A172 (cell line): ENCODE measurements at regions not wholly inside any gene's neighbourhood (a gene's known extent, or its start where the extent isn't known, plus 50 kb on each side); places are given as distances from the start of the nearest gene placed in this dataset.

Experiments used
- DNase-seq: peaks from one replicate; pipeline ENCODE4 v3.0.0-alpha.2; 2015; ENCODE audit warnings: low spot score

GRCh38 chr5:166581826-166582225, 1709.6 kb upstream of the WWC1 start:
- peak; percentile 74 for DNase-seq

DNA sequence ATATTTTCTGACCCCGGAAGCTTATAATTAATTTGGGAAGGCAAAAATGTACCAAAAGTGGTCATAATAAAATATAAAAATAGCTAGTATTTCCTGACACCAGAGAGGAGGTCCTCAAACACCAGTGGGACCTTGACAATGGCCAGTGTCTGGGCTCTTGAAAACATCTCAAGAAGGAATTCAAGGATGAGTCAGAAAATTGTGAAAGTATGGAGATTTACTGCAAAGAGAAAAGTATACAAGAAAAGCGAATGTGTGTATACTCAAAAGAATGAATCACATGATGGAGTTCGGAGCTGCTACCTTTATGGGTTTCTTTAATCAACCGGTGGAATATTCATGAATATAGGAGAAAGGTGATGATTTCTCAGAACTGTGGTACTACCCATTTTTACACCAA, 1709.0 kb upstream of the WWC1 start:
- DNase-seq: peak; percentile 21

GRCh38 chr5:166594567-166594966, 1696.9 kb upstream of the WWC1 start:
- no peak for DNase-seq

GRCh38 chr5:166595274-166595951, 1696.0 kb upstream of the WWC1 start:
- no peak for DNase-seq

DNA sequence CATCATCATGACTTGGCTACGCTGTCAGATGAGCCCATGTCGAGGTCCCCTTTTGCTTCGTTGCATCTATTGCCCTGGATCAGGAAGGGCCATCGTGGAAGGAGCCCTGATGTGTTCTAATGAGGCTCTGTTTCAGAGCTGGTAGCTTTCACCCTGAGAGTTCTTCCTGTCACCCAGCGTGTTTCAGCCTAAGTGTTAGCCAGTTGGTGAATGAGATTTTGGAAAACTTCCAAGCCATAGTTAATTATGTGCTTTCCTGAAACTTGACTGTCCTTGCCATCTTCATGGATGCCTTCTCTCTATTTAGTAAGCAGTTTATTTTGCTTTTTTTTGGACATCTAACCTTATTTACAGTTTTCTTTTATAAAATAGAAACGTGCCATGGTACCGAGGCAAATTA, 1695.4 kb upstream of the WWC1 start:
- no peak for DNase-seq

GRCh38 chr5:166602271-166602670, 1689.2 kb upstream of the WWC1 start:
- DNase-seq: no peak

DNA sequence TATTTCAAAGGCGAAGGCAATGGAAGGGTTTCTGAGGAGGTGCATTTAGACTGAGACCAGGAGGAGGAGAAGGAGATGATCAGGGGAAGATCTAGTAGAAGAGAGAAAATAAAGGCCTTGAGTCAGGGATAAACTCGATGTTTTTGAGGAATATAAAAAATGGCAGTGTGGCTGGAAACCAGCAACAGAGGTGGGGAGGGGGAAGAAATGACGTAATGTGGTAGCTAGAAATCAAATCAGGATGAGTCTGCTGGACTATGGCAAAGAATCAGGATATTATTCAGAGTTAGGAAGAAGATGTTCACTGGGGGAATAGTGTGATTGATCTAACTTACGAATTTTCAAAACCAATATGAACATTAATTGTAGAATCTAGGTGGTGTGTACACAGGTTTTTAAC, 1673.9 kb upstream of the WWC1 start:
- no peak for DNase-seq

- DNase-seq: no peak
These were observed 1672.9 kb upstream of the WWC1 start for GRCh38 chr5:166618526-166618925.

DNA sequence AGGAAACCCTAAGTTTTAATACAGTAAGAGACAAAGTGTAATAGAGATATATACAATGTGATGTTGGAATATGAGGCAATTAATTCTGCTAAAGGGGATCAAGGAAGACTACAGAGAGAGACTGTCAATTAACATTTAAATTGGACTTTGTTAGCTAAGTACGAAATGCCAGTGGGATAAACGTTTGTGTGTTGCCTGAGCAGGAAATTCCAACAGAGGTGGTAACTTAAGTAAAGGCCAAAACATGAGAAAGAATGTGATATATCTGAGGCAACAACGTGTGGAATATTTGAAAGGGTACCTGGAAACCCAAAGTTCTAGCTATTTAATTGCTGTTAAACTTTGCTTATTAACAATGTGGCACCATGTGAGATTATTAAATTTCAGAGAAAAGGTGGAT, 1666.9 kb upstream of the WWC1 start:
- no peak for DNase-seq

GRCh38 chr5:166625210-166625865, 1666.1 kb upstream of the WWC1 start:
- DNase-seq: peak; percentile 82

GRCh38 chr5:166637295-166637694, 1654.2 kb upstream of the WWC1 start:
- DNase-seq: no peak

- peak; percentile 23 for DNase-seq
These were observed 1652.3 kb upstream of the WWC1 start for GRCh38 chr5:166639151-166639550.

DNA sequence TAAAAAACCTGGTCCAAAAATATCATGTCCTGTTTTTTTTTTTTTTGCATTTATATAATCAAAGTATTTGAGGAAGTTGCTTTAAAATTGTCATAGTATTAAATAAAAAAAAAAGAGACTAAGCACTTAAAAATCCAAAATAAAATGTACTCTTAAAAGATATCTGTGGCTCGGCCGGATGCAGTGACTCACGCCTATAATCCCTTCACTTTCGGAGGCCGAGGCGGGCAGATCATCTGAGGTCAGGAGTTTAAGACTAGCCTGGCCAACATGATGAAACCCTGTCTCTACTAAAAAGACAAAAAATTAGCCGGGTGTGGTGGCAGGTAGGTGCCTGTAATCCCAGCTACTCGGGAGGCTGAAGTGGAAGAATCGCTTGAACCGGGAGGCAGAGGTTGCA, 1651.3 kb upstream of the WWC1 start:
- peak; percentile 61 for DNase-seq

DNA sequence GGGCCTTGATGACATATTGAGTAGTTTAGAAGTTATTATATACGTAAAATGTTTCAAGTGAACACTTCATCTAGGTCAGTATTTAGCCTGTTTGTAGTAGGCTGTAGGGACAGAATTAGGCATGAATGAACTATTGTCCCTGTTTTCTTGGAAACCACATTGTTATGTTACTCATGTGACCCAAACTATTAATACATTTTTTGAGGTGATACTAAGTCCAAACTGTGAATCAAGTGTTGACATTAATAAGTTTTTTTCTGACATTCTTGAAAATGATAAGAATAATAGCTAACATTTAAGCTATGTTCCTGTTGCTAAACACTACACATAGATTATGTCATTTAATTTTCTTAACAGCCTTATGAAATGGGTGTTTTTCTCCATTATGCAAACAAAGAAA, 1642.7 kb upstream of the WWC1 start:
- DNase-seq: no peak

GRCh38 chr5:166649676-166650075, 1641.8 kb upstream of the WWC1 start:
- DNase-seq: no peak

- DNase-seq: no peak
These were observed 1640.2 kb upstream of the WWC1 start for GRCh38 chr5:166651234-166651633.

- no peak for DNase-seq
These were observed 1619.6 kb upstream of the WWC1 start for GRCh38 chr5:166671811-166672210.

DNA sequence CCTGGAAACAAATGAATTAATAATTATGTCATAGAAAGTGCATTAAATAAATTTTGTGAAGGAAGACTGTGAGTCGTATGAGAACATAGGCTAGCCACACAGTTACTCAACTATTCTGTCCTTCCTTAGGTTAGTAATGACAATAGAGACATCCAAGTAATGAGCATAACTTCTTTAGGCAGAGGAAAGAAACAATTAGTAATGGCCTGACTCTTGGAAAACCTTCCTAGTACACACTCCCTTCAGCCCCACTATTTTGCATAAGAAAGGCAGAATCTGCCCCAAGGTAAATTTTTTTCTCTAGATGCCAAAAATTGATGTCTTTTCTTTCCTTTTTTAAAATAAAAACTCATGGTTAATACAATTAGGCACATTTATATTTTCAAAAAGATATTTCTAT, 1619.0 kb upstream of the WWC1 start:
- no peak for DNase-seq

DNA sequence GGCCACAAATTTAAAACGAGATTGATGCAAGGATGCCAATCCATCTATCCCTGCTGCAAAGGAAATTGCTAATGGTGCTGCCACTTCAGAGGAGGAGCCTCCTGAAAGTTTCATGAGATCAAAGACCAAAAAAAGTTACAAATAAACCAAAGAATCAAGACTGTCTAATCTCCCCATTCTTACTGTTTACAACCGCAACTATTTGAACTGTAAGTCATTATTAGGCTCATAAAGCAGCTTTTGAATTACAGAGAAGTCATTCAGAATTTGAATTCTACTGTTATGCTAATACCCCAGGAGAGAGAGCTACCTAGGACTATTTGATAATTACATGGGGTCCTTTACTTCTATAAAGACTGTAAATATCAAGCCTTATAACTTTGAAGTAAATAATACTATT, 1613.6 kb upstream of the WWC1 start:
- no peak for DNase-seq

- no peak for DNase-seq
These were observed 1612.1 kb upstream of the WWC1 start for GRCh38 chr5:166679331-166679730.

GRCh38 chr5:166695326-166695725, 1596.1 kb upstream of the WWC1 start:
- DNase-seq: no peak

DNA sequence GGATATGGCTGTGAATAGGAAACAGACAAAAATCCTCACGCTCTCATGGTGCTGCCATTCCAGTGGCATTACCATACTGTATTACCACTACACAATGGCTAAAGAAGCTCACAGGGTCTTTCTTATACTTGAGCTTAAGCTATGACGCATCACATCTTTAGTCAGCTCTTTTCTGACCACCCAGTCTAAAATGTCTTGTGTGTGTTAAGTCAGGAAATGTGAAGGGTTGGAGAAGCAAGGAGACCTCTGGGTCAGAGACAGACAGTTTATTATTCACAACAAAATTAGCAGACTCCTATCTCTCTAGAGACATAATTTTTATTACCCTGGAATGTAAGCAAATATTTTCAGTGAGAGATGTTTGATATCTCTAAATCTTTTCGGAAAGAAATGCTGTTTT, 1583.2 kb upstream of the WWC1 start:
- DNase-seq: no peak

DNA sequence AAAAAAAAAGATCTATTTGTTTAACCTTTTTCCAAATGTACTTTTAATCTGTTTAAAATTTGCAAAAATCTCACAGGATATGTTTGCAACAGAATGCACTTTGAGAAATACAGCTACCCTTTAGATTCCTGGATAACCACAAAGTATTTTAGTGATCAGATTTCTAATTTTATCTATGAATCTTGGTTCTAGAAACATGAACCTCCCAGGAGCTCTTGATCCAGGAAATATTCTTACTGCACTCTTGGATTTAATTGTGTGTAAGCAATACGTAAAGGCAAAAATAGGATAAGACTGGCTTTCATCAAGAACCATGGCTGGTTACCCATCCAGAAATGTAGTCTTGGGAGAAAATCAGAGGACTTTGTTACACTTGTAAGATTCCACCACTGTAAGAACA, 1581.8 kb upstream of the WWC1 start:
- no peak for DNase-seq

DNA sequence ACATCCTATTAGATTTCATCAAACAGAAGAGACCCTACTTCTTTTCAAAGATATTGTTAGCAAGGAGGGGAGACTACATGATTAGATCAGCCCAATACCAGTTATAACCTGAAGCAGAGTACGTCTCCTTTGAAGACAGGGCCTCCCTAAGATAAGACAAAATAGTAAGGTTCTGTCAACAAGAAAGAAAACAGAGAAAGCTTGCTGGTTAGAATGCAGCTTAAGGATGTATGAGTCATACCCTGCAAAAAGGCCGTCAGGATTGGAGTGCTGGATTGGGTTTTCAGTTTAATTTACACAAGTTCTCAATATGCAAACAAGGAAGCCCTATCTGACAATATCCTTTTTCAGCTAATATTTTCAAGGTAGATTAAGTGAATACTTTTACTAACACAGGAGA, 1581.2 kb upstream of the WWC1 start:
- DNase-seq: no peak
